ENCODE measurements at regions not wholly inside any gene's neighbourhood (a gene's known extent, or its start where the extent isn't known, plus 50 kb on each side); places are given as distances from the start of the nearest gene placed in this dataset.

GRCh38 chr20:7199861-7200260 lies 432.4 kb downstream of the BMP2 start (continued):
- no peak for TF ChIP-seq GABPA (IDR thresholded peaks at IDR 0.05 in 1 of 2, conservative IDR thresholded peaks at IDR 0.05 in 1 of 2)
- peak; percentile 58 to 71 for TF ChIP-seq RXRA (IDR thresholded peaks at IDR 0.05)
- no peak for TF ChIP-seq NR2F2 (IDR thresholded peaks at IDR 0.05)
- no peak for TF ChIP-seq EGR1 (IDR thresholded peaks at IDR 0.05; ENCODE audit: low read depth in 2 of 2)
- TF ChIP-seq HNF4G (IDR thresholded peaks at IDR 0.05), result no peak
- TF ChIP-seq FOXA2 (IDR thresholded peaks at IDR 0.05), result peak; percentile 96
- peak; percentile 53 for TF ChIP-seq REST (IDR thresholded peaks at IDR 0.05)

GRCh38 chr20:7207186-7207798 lies 439.8 kb downstream of the BMP2 start:
- Histone ChIP-seq H3K4me1 (ENCODE audit: control insufficient read depth in 4 of 4, insufficient read depth in 4 of 4, low read length in 3 of 4) (no peaks in the 10 kb centered on the region), H3K36me3 (ENCODE audit: control insufficient read depth in 4 of 4, insufficient read depth in 3 of 4, low read depth in 1 of 4, low read length in 3 of 4) (no peaks in the 10 kb centered on the region), H3K27me3 (ENCODE audit: control insufficient read depth in 4 of 4, insufficient read depth in 4 of 4, low read length in 3 of 4) (no peaks in the 10 kb centered on the region), H3K27ac (ENCODE audit: low read depth in 1 of 2, low read length in 2 of 2) (no peak overlapping the region), H3K4me3 (ENCODE audit: low read depth in 1 of 3, low read length in 3 of 3) (no peak overlapping the region), H3K9ac (ENCODE audit: low read depth in 1 of 2, low read length in 2 of 2) (no peak overlapping the region), H3K9me3 (ENCODE audit: control insufficient read depth in 4 of 4, low read length in 3 of 4) (peaks cover 0 to 1% (median 0%) of the 10 kb centered on the region in 4 donors)
- no peak for TF ChIP-seq RAD21 (IDR thresholded peaks at IDR 0.05)
- TF ChIP-seq RXRA (IDR thresholded peaks at IDR 0.05), result no peak
- TF ChIP-seq HNF4G (IDR thresholded peaks at IDR 0.05), result no peak
- TF ChIP-seq NR2F2 (IDR thresholded peaks at IDR 0.05), result no peak
- DNase-seq (ENCODE audit: low spot score), result no peak
- 84% methylated on average over 6 of the region's 6 CpGs for WGBS

- no peaks in the 10 kb centered on the region for H3K27me3 ChIP-seq (ENCODE audit: control insufficient read depth in 4 of 4, insufficient read depth in 4 of 4, low read length in 3 of 4)
- no peak for DNase-seq (ENCODE audit: low spot score)
- no peak for TF ChIP-seq NR2F2 (IDR thresholded peaks at IDR 0.05)
- TF ChIP-seq RXRA (IDR thresholded peaks at IDR 0.05), result no peak
- no peak for TF ChIP-seq MAX (IDR thresholded peaks at IDR 0.05)
- no peak for TF ChIP-seq ZBTB33 (IDR thresholded peaks at IDR 0.05)
- TF ChIP-seq HNF4G (IDR thresholded peaks at IDR 0.05), result no peak
- no peak for TF ChIP-seq HNF4A (conservative IDR thresholded peaks at IDR 0.05)
- TF ChIP-seq YY1 (IDR thresholded peaks at IDR 0.05), result no peak
- no peak for TF ChIP-seq EGR1 (IDR thresholded peaks at IDR 0.05; ENCODE audit: low read depth in 2 of 2)
- peaks cover 0 to 1% (median 0%) of the 10 kb centered on the region in 4 donors for H3K9me3 ChIP-seq (ENCODE audit: control insufficient read depth in 4 of 4, low read length in 3 of 4)
- H3K4me3 ChIP-seq (ENCODE audit: low read depth in 1 of 3, low read length in 3 of 3), result no peak overlapping the region
- 86% methylated on average over 4 of the region's 4 CpGs for WGBS
- no peak overlapping the region for H3K27ac ChIP-seq (ENCODE audit: low read depth in 1 of 2, low read length in 2 of 2)
- H3K4me1 ChIP-seq (ENCODE audit: control insufficient read depth in 4 of 4, insufficient read depth in 4 of 4, low read length in 3 of 4), result no peaks in the 10 kb centered on the region
- no peaks in the 10 kb centered on the region for H3K36me3 ChIP-seq (ENCODE audit: control insufficient read depth in 4 of 4, insufficient read depth in 3 of 4, low read depth in 1 of 4, low read length in 3 of 4)
- no peak overlapping the region for H3K9ac ChIP-seq (ENCODE audit: low read depth in 1 of 2, low read length in 2 of 2)
These were observed 443.4 kb downstream of the BMP2 start for GRCh38 chr20:7210910-7211309.

Data from liver (tissue), 7 donors.